ENCODE measurements at regions not wholly inside any gene's neighbourhood (a gene's known extent, or its start where the extent isn't known, plus 50 kb on each side); places are given as distances from the start of the nearest gene placed in this dataset.

DNA sequence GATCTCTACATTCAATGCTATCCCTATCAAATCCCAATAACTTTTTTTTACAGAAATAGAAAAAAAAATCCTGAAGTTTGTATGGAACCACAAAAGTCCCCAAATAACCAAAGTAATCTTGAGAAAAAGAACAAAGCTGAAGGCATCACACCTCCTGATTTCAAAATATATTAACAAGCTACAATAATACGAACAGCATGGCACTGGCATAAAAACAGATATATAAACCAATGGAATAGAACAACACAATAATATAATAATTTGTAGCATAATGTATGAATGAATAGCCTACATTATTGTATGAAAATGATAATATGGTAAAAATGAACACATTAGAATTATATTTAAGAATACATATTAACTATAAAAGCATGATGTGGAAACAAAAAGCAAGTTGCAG, 76.7 kb upstream of the TMC3 start:
- no peaks in the 10 kb centered on the region for H3K27me3 Mint-ChIP-seq (ENCODE audit: insufficient read depth, low read depth, poor library complexity)
- peaks cover 2% of the 10 kb centered on the region; the same call in 1 of the 3 replicates for H3K36me3 Mint-ChIP-seq (ENCODE audit: low read depth)
- H3K4me3 ChIP-seq: no peak overlapping the region
- DNase-seq (ENCODE audit: low spot score) (no peak), ATAC-seq (no peak)
- H3K9me2 ChIP-seq (ENCODE audit: insufficient read depth): no peaks in the 10 kb centered on the region; the same call in 1 of the 2 replicates
- no peaks in the 10 kb centered on the region for H3K79me2 ChIP-seq (replicated peaks; ENCODE audit: insufficient read depth)
- H3K4me3 Mint-ChIP-seq: no peak overlapping the region
- no peaks in the 10 kb centered on the region for H3K4me1 ChIP-seq (ENCODE audit: insufficient read depth)
- H4K20me1 ChIP-seq (replicated peaks; ENCODE audit: insufficient read depth): no peaks in the 10 kb centered on the region
- no peak overlapping the region for H3K27ac ChIP-seq (ENCODE audit: low read depth)
- no peak overlapping the region for H3K4me2 ChIP-seq
- H3K36me3 ChIP-seq (ENCODE audit: insufficient read depth): 0 out of 2 replicates have a peak, but pooled peaks cover 4% of the 10 kb centered on the region
- H3K27me3 ChIP-seq (ENCODE audit: insufficient read depth): no peaks in the 10 kb centered on the region
- no peak overlapping the region for H3K27ac Mint-ChIP-seq
- peaks cover 17% of the 10 kb centered on the region; the same call in 2 of the 3 replicates for H3K9me3 Mint-ChIP-seq
- no peaks in the 10 kb centered on the region for H3F3A ChIP-seq (replicated peaks; ENCODE audit: low read depth)
- no peaks in the 10 kb centered on the region for H3K4me1 Mint-ChIP-seq
- TF ChIP-seq ZNF331 (CRISPR knock-in tag; IDR thresholded peaks at IDR 0.05; ENCODE audit: low read depth): no peak
- TF ChIP-seq JUNB (IDR thresholded peaks at IDR 0.05; ENCODE audit: unreplicated experiment): no peak
- TF ChIP-seq, protein P1, sequence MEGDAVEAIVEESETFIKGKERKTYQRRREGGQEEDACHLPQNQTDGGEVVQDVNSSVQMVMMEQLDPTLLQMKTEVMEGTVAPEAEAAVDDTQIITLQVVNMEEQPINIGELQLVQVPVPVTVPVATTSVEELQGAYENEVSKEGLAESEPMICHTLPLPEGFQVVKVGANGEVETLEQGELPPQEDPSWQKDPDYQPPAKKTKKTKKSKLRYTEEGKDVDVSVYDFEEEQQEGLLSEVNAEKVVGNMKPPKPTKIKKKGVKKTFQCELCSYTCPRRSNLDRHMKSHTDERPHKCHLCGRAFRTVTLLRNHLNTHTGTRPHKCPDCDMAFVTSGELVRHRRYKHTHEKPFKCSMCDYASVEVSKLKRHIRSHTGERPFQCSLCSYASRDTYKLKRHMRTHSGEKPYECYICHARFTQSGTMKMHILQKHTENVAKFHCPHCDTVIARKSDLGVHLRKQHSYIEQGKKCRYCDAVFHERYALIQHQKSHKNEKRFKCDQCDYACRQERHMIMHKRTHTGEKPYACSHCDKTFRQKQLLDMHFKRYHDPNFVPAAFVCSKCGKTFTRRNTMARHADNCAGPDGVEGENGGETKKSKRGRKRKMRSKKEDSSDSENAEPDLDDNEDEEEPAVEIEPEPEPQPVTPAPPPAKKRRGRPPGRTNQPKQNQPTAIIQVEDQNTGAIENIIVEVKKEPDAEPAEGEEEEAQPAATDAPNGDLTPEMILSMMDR (conservative IDR thresholded peaks at IDR 0.05; ENCODE audit: low read depth in 2 of 2): no peak
- no peak for TF ChIP-seq EZH2phosphoT487 (IDR thresholded peaks at IDR 0.05; ENCODE audit: unreplicated experiment)
- no peak overlapping the region for H2AFZ ChIP-seq

DNA sequence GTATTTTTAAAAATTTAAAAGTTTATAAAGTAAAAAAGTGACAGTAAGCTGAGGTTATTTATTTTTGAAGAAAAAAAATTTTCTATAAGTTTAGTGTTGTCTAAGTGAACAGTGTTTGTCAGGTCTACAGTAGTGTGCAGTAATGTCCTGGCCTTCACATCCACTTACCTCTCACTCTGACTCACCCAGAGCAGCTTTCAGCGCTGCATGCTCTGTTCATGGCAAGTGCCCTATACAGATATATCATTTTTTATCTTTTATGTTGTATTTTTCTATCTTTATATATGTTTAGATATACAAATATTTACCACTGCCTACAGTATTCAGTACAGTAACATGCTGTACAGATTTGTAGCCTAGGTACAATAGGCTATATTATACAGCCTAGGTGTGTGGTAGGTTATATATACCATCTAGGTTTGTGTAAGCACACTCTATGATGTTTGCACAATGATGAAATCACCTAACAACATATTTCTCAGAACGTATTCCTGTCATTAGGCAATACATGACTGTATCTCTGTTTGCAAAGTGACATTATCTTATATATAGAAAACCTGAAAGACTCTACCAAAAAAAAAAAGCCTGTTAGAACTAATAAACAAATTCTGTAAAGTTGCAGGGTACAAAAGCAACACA, 75.9 kb upstream of the TMC3 start:
- Mint-ChIP-seq H3K36me3 (ENCODE audit: low read depth) (peaks cover 6% of the 10 kb centered on the region; the same call in 2 of the 3 replicates), H3K9me3 (peaks cover 22% of the 10 kb centered on the region; the same call in 2 of the 3 replicates), H3K4me1 (no peaks in the 10 kb centered on the region), H3K27me3 (ENCODE audit: insufficient read depth, low read depth, poor library complexity) (no peaks in the 10 kb centered on the region), H3K4me3 (no peak overlapping the region), H3K27ac (no peak overlapping the region)
- Histone ChIP-seq H3K36me3 (ENCODE audit: insufficient read depth) (0 out of 2 replicates have a peak, but pooled peaks cover 9% of the 10 kb centered on the region), H3K79me2 (replicated peaks; ENCODE audit: insufficient read depth) (no peaks in the 10 kb centered on the region), H3F3A (replicated peaks; ENCODE audit: low read depth) (no peaks in the 10 kb centered on the region), H3K4me2 (no peak overlapping the region), H3K4me1 (ENCODE audit: insufficient read depth) (no peaks in the 10 kb centered on the region), H3K4me3 (no peak overlapping the region), H4K20me1 (replicated peaks; ENCODE audit: insufficient read depth) (no peaks in the 10 kb centered on the region), H3K27me3 (ENCODE audit: insufficient read depth) (no peaks in the 10 kb centered on the region), H3K27ac (ENCODE audit: low read depth) (no peak overlapping the region), H3K9me2 (ENCODE audit: insufficient read depth) (no peaks in the 10 kb centered on the region; the same call in 1 of the 2 replicates), H2AFZ (no peak overlapping the region)
- DNase-seq (ENCODE audit: low spot score): no peak
- ATAC-seq: no peak
- TF ChIP-seq ZNF331 (CRISPR knock-in tag; IDR thresholded peaks at IDR 0.05; ENCODE audit: low read depth) (no peak), POLR2AphosphoS5 (IDR thresholded peaks at IDR 0.05; ENCODE audit: low read depth) (no peak), EZH2 (IDR thresholded peaks at IDR 0.05; ENCODE audit: low read depth, unreplicated experiment) (no peak), JUNB (IDR thresholded peaks at IDR 0.05; ENCODE audit: unreplicated experiment) (no peak), NANOG (IDR thresholded peaks at IDR 0.05; ENCODE audit: borderline replicate concordance) (no peak), CREB1 (CRISPR knock-in tag; IDR thresholded peaks at IDR 0.05; ENCODE audit: low read depth) (no peak)
- TF ChIP-seq, protein P2, sequence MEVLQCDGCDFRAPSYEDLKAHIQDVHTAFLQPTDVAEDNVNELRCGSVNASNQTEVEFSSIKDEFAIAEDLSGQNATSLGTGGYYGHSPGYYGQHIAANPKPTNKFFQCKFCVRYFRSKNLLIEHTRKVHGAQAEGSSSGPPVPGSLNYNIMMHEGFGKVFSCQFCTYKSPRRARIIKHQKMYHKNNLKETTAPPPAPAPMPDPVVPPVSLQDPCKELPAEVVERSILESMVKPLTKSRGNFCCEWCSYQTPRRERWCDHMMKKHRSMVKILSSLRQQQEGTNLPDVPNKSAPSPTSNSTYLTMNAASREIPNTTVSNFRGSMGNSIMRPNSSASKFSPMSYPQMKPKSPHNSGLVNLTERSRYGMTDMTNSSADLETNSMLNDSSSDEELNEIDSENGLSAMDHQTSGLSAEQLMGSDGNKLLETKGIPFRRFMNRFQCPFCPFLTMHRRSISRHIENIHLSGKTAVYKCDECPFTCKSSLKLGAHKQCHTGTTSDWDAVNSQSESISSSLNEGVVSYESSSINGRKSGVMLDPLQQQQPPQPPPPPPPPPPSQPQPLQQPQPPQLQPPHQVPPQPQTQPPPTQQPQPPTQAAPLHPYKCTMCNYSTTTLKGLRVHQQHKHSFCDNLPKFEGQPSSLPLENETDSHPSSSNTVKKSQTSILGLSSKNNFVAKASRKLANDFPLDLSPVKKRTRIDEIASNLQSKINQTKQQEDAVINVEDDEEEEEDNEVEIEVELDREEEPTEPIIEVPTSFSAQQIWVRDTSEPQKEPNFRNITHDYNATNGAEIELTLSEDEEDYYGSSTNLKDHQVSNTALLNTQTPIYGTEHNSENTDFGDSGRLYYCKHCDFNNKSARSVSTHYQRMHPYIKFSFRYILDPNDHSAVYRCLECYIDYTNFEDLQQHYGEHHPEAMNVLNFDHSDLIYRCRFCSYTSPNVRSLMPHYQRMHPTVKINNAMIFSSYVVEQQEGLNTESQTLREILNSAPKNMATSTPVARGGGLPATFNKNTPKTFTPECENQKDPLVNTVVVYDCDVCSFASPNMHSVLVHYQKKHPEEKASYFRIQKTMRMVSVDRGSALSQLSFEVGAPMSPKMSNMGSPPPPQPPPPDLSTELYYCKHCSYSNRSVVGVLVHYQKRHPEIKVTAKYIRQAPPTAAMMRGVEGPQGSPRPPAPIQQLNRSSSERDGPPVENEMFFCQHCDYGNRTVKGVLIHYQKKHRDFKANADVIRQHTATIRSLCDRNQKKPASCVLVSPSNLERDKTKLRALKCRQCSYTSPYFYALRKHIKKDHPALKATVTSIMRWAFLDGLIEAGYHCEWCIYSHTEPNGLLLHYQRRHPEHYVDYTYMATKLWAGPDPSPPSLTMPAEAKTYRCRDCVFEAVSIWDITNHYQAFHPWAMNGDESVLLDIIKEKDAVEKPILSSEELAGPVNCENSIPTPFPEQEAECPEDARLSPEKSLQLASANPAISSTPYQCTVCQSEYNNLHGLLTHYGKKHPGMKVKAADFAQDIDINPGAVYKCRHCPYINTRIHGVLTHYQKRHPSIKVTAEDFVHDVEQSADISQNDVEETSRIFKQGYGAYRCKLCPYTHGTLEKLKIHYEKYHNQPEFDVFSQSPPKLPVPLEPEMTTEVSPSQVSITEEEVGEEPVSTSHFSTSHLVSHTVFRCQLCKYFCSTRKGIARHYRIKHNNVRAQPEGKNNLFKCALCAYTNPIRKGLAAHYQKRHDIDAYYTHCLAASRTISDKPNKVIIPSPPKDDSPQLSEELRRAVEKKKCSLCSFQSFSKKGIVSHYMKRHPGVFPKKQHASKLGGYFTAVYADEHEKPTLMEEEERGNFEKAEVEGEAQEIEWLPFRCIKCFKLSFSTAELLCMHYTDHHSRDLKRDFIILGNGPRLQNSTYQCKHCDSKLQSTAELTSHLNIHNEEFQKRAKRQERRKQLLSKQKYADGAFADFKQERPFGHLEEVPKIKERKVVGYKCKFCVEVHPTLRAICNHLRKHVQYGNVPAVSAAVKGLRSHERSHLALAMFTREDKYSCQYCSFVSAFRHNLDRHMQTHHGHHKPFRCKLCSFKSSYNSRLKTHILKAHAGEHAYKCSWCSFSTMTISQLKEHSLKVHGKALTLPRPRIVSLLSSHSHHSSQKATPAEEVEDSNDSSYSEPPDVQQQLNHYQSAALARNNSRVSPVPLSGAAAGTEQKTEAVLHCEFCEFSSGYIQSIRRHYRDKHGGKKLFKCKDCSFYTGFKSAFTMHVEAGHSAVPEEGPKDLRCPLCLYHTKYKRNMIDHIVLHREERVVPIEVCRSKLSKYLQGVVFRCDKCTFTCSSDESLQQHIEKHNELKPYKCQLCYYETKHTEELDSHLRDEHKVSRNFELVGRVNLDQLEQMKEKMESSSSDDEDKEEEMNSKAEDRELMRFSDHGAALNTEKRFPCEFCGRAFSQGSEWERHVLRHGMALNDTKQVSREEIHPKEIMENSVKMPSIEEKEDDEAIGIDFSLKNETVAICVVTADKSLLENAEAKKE (CRISPR knock-in tag; IDR thresholded peaks at IDR 0.05): no peak
- TF ChIP-seq, protein P3, sequence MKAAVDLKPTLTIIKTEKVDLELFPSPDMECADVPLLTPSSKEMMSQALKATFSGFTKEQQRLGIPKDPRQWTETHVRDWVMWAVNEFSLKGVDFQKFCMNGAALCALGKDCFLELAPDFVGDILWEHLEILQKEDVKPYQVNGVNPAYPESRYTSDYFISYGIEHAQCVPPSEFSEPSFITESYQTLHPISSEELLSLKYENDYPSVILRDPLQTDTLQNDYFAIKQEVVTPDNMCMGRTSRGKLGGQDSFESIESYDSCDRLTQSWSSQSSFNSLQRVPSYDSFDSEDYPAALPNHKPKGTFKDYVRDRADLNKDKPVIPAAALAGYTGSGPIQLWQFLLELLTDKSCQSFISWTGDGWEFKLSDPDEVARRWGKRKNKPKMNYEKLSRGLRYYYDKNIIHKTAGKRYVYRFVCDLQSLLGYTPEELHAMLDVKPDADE (IDR thresholded peaks at IDR 0.05): no peak

Data from GM23338 (cell line).